Uterus (tissue), 2 donors: ENCODE measurements at regions not wholly inside any gene's neighbourhood (a gene's known extent, or its start where the extent isn't known, plus 50 kb on each side); places are given as distances from the start of the nearest gene placed in this dataset.
"Not testable (repeated sequence)": the region's sequence is repeated elsewhere in the genome, so short reads cannot be mapped to it uniquely, and the experiment has no call there.

Source experiments
- POLR2A ChIP-seq, 2 donors: fragments of 450-650 bp; IDR thresholded peaks; one replicate each; pipeline ENCODE4 v1.6.1; 2016; ENCODE audit warnings: antibody characterized with exemption in 2 of 2, mild to moderate bottlenecking in 1 of 2, moderate library complexity in 1 of 2
- TF ChIP-seq, protein P1 (sequence below), 4 experiments: fragments of 200-600 bp in 2 of 4; fragments of 450-650 bp in 2 of 4; sonication (generic) in 2 of 4; IDR thresholded peaks; one replicate each; pipeline ENCODE4 v1.5.1; 2016 to 2019; ENCODE audit warnings: antibody characterized with exemption in 4 of 4, mild to moderate bottlenecking in 2 of 4, moderate library complexity in 1 of 4

- TF ChIP-seq, protein P1, sequence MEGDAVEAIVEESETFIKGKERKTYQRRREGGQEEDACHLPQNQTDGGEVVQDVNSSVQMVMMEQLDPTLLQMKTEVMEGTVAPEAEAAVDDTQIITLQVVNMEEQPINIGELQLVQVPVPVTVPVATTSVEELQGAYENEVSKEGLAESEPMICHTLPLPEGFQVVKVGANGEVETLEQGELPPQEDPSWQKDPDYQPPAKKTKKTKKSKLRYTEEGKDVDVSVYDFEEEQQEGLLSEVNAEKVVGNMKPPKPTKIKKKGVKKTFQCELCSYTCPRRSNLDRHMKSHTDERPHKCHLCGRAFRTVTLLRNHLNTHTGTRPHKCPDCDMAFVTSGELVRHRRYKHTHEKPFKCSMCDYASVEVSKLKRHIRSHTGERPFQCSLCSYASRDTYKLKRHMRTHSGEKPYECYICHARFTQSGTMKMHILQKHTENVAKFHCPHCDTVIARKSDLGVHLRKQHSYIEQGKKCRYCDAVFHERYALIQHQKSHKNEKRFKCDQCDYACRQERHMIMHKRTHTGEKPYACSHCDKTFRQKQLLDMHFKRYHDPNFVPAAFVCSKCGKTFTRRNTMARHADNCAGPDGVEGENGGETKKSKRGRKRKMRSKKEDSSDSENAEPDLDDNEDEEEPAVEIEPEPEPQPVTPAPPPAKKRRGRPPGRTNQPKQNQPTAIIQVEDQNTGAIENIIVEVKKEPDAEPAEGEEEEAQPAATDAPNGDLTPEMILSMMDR (IDR thresholded peaks at IDR 0.05), result not testable (repeated sequence)
- TF ChIP-seq POLR2A (IDR thresholded peaks at IDR 0.05), result not testable (repeated sequence)
Measured at GRCh38 chr7:67936447-67936846, 939.8 kb downstream of the TYW1 start.
